Fibroblast of lung (primary cell): ENCODE measurements at regions not wholly inside any gene's neighbourhood (a gene's known extent, or its start where the extent isn't known, plus 50 kb on each side); places are given as distances from the start of the nearest gene placed in this dataset.

Experiments
- CTCF ChIP-seq, 2 donors: IDR thresholded peaks in 1 of 2; conservative IDR thresholded peaks in 1 of 2; 1 replicate in 1 of 2; 2 replicates in 1 of 2; pipeline ENCODE4 v1.5.1; 2011 to 2012; ENCODE audit warnings: low read length in 2 of 2, control low read depth in 1 of 2, inconsistent platforms in 1 of 2, low read depth in 1 of 2, mild to moderate bottlenecking in 1 of 2
- EZH2 ChIP-seq: IDR thresholded peaks from 2 replicates; pipeline ENCODE4 v1.5.1; 2012; ENCODE audit warnings: low read length, control low read depth, mild to moderate bottlenecking; ENCODE audit errors: missing control alignments

- TF ChIP-seq CTCF (conservative IDR thresholded peaks at IDR 0.05 in 1 of 2, IDR thresholded peaks at IDR 0.05 in 1 of 2; ENCODE audit: low read depth in 1 of 2, low read length in 2 of 2) (no peak), EZH2 (no peak)
Observed at GRCh38 chr4:178140326-178140915, 698.2 kb upstream of the AGA start.
